ENCODE measurements at regions not wholly inside any gene's neighbourhood (a gene's known extent, or its start where the extent isn't known, plus 50 kb on each side); places are given as distances from the start of the nearest gene placed in this dataset.

DNA sequence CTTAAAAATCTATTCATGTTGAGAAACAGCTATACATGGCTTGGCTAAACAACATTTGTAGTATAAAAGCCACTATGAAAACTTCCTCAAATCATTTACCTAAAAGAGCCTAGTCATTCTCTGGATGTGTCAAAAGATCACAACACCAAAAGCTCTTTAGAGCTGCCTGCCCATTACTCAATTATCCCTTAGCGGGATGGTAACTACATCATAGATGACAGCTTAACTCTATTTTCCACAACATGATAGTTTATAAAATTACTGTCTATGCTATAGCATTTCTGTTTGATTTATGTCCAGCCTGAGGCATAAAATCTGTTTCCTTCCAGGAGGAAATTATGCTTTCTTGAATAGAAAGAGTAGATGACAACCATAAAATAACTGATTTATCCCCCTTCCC lies 777.6 kb upstream of the HS3ST5 start (continued):
- TF ChIP-seq FUS (optimal IDR thresholded peaks at IDR 0.05; ENCODE audit: low read depth, low read length) (no peak), BDP1 (IDR thresholded peaks at IDR 0.05; ENCODE audit: insufficient read depth, insufficient read length) (no peak)
- TF ChIP-seq, protein P1, sequence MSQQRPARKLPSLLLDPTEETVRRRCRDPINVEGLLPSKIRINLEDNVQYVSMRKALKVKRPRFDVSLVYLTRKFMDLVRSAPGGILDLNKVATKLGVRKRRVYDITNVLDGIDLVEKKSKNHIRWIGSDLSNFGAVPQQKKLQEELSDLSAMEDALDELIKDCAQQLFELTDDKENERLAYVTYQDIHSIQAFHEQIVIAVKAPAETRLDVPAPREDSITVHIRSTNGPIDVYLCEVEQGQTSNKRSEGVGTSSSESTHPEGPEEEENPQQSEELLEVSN (IDR thresholded peaks at IDR 0.05; ENCODE audit: borderline replicate concordance in 1 of 2, extremely low read depth in 1 of 2, insufficient read depth in 1 of 2, insufficient read length in 1 of 2, low read depth in 1 of 2, low read length in 1 of 2, poor library complexity in 1 of 2, severe bottlenecking in 1 of 2) = no peak

GRCh38 chr6:115091461-115091860 lies 748.6 kb upstream of the HS3ST5 start:
- no peak overlapping the region for H2AFZ ChIP-seq (ENCODE audit: low read depth, low read length)
- H3K9me3 ChIP-seq (replicated peaks; ENCODE audit: control insufficient read depth, insufficient read depth, low read depth, low read length) = no peaks in the 10 kb centered on the region
- H3K79me2 ChIP-seq (ENCODE audit: control insufficient read depth, insufficient read depth, low read length) = no peaks in the 10 kb centered on the region
- no peak overlapping the region for H3K4me2 ChIP-seq (ENCODE audit: insufficient read depth, low read length)
- H3K4me3 ChIP-seq = no peak overlapping the region
- no peaks in the 10 kb centered on the region for H4K20me1 ChIP-seq (replicated peaks; ENCODE audit: control insufficient read depth, insufficient read depth, low read length)
- intact Hi-C loops (cut with micrococcal nuclease) (no loop called here), in situ Hi-C loops (cut with MboI) (no loop called here)
- no peaks in the 10 kb centered on the region for H3K9me1 ChIP-seq (ENCODE audit: control insufficient read depth, insufficient read depth, low read length)
- no peaks in the 10 kb centered on the region for H3K27me3 ChIP-seq (ENCODE audit: control insufficient read depth in 2 of 2, insufficient read depth in 2 of 2, low read length in 2 of 2)
- H3K4me1 ChIP-seq (replicated peaks in 1 of 2; ENCODE audit: control insufficient read depth in 2 of 2, insufficient read depth in 2 of 2, low read length in 2 of 2) = no peaks in the 10 kb centered on the region
- ChIA-PET CTCF (ENCODE audit: low intra/inter-chr PET ratio) (no interaction called here), POLR2A (no interaction called here)
- no peak for DNase-seq (ENCODE audit: extremely low read depth in 1 of 4, low spot score in 3 of 4)
- H3K36me3 ChIP-seq (ENCODE audit: control insufficient read depth, insufficient read depth, low read length) = no peaks in the 10 kb centered on the region
- BruUV-seq (replicated peaks) = no TSS peak
- H3K27ac ChIP-seq (ENCODE audit: extremely low read depth, low read depth, low read length) = no peak overlapping the region
- TF ChIP-seq, protein P2, sequence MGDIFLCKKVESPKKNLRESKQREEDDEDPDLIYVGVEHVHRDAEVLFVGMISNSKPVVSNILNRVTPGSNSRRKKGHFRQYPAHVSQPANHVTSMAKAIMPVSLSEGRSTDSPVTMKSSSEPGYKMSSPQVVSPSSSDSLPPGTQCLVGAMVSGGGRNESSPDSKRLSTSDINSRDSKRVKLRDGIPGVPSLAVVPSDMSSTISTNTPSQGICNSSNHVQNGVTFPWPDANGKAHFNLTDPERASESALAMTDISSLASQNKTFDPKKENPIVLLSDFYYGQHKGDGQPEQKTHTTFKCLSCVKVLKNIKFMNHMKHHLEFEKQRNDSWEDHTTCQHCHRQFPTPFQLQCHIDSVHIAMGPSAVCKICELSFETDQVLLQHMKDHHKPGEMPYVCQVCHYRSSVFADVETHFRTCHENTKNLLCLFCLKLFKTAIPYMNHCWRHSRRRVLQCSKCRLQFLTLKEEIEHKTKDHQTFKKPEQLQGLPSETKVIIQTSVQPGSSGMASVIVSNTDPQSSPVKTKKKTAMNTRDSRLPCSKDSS (IDR thresholded peaks at IDR 0.05; ENCODE audit: low read depth, partially characterized antibody) = no peak
- TF ChIP-seq TBL1XR1 (IDR thresholded peaks at IDR 0.05; ENCODE audit: low read length in 2 of 2) (no peak), DLX4 (CRISPR knock-in tag; IDR thresholded peaks at IDR 0.05) (no peak), ERF (CRISPR knock-in tag; IDR thresholded peaks at IDR 0.05) (no peak), ZBTB12 (CRISPR knock-in tag; IDR thresholded peaks at IDR 0.05) (no peak), ZNF79 (CRISPR knock-in tag; IDR thresholded peaks at IDR 0.05; ENCODE audit: low read depth) (no peak), ZFPM2 (CRISPR knock-in tag; IDR thresholded peaks at IDR 0.05) (no peak), MLLT1 (IDR thresholded peaks at IDR 0.05) (no peak), MIER1 (IDR thresholded peaks at IDR 0.05; ENCODE audit: low read depth) (no peak), KDM1A (IDR thresholded peaks at IDR 0.05) (no peak), SMAD4 (CRISPR knock-in tag; conservative IDR thresholded peaks at IDR 0.05) (no peak)
- ATAC-seq = no peak
- no peak overlapping the region for H3K9ac ChIP-seq (ENCODE audit: insufficient read depth in 1 of 2, low read depth in 2 of 2, low read length in 2 of 2)
- 0% methylated on average over 2 of the region's 2 CpGs for WGBS (ENCODE audit: insufficient coverage, low coverage, missing lambda C conversion rate)
- no peak for FAIRE-seq

All from K562 (cell line).